ENCODE measurements at regions not wholly inside any gene's neighbourhood (a gene's known extent, or its start where the extent isn't known, plus 50 kb on each side); places are given as distances from the start of the nearest gene placed in this dataset.

DNA sequence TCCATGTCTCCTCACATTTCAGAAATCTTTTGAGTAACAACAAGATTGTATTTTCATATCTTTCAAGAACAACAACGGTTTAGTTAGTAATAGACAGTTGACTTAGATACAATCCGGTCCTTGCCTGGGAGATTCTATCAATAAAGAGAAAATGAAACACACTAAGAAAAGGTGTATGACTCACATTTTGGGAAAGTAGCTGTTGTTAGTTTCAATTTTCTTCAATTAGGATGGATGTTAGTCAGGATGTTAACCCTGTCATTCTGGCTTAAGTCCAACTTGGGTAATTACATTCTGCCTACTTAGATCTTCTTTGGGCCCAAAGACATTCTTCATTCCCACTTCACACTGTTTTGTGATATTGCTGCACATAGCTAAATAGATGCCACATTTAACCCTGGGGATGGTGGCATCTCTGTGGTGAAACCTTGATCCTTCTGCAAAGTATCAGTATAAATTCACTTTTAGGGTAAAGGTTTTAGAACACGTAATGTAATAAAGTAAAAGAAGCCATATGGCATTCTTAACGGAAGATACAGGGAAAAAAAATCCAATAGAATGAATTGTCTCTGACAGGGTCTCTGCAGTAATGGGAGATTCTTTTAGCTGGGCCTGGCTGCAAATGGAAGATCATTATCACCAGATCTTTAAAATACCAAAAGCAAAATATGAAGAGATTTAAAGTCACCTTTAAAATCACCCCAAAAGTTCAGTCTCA, 365.5 kb downstream of the FIGN start:
- in situ Hi-C loops (cut with MboI; ENCODE audit: low sequenced_read_pairs) = no loop called here

- in situ Hi-C loops (cut with MboI; ENCODE audit: low sequenced_read_pairs) = no loop called here
Observed at GRCh38 chr2:163369111-163369510, 366.7 kb downstream of the FIGN start.

DNA sequence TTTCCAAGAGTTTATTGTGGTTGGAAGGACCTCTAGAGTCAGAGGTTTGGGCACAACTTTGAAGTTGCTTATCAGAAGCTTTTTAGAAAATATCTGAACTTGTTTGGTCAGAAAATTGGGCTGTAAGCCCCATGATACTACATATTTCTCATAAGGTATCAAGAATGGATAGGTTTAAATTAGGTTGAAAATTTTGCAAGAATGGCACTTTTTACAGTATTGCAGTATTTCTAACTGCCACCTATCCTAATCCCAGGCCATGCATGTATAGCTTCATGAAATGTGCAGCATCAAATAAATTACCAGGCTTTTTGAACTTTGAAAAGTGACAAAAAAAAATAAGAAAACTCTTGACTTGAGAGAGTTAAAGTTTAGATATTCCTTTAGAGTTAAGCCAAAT, 367.2 kb downstream of the FIGN start:
- in situ Hi-C loops (cut with MboI; ENCODE audit: low sequenced_read_pairs) = no loop called here

GRCh38 chr2:163367825-163368582, 367.8 kb downstream of the FIGN start:
- in situ Hi-C loops (cut with MboI; ENCODE audit: low sequenced_read_pairs) = no loop called here

- in situ Hi-C loops (cut with MboI; ENCODE audit: low sequenced_read_pairs) = no loop called here
Observed at GRCh38 chr2:163364736-163365135, 371.1 kb downstream of the FIGN start.

GRCh38 chr2:163353551-163353950, 382.3 kb downstream of the FIGN start:
- in situ Hi-C loops (cut with MboI; ENCODE audit: low sequenced_read_pairs) = no loop called here

GRCh38 chr2:163351966-163352365, 383.8 kb downstream of the FIGN start:
- in situ Hi-C loops (cut with MboI; ENCODE audit: low sequenced_read_pairs) = no loop called here

- in situ Hi-C loops (cut with MboI; ENCODE audit: low sequenced_read_pairs) = no loop called here
Observed at GRCh38 chr2:163351143-163351542, 384.7 kb downstream of the FIGN start.

- in situ Hi-C loops (cut with MboI; ENCODE audit: low sequenced_read_pairs) = loop anchor here (25.0 kb wide), 1 partner anchor 713 kb away; no protein-coding TSS in a partner anchor
Observed at GRCh38 chr2:163348857-163349380, 386.9 kb downstream of the FIGN start.

GRCh38 chr2:163347982-163348856, 387.6 kb downstream of the FIGN start:
- in situ Hi-C loops (cut with MboI; ENCODE audit: low sequenced_read_pairs) = loop anchor here (25.0 kb wide), 1 partner anchor 714 kb away; no protein-coding TSS in a partner anchor

DNA sequence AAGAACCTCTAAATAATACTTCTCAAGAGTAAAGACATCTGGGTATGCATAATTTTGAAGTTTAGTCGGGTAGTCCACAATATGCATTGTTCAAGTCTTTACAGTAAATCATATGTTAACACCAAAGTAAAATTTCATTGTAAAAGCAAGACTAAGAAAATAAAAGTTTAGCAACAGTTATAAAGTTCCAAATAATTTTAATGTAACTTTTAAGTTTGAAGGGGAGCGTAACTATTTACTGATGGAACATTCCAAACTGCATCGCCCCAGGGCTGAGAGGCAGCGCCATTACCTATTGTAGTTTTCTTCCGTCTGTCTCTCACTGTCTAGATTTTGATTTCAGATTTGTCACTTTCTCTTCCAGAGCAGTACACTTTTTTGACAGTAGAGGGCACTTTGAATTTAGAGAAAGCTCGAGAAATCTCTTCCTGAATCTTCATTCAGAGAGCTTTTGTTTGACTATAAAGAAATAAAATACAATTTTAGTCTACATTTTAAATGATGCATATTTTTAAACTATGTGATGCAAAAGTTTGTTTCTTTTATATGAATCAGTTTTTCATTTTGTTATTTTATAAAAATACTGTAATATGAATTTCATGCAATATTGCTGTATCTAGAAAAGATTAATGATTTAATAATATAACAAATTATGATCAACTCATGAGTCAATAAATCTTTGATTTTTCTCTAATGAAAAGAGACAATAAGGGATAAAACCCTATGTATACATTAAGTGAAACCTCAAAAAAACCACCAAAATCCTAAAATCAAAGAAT, 389.8 kb downstream of the FIGN start:
- in situ Hi-C loops (cut with MboI; ENCODE audit: low sequenced_read_pairs) = loop anchor here (25.0 kb wide), 1 partner anchor 716 kb away; no protein-coding TSS in a partner anchor

GRCh38 chr2:163343316-163343715, 392.5 kb downstream of the FIGN start:
- in situ Hi-C loops (cut with MboI; ENCODE audit: low sequenced_read_pairs) = loop anchor here (25.0 kb wide), 1 partner anchor 719 kb away; no protein-coding TSS in a partner anchor

DNA sequence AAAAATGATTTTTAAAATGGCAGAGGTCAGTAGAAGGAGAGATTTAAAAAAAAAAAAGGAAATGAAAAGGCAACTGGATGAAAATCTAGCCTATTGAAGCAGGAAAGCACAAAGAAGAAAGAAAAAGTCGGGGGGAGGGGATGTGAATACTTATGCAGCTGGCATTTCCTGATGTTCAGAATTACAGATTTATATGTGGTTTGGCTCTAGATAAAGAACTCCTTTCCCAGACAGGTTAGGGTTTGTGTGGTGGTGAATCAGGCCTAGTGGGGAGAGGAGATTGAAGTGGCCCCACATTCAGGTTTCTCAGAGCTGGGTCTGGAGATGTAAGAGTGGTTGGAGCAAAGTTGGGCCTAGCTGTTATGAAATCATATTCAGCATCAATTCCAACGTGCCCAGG, 394.4 kb downstream of the FIGN start:
- in situ Hi-C loops (cut with MboI; ENCODE audit: low sequenced_read_pairs) = loop anchor here (25.0 kb wide), 1 partner anchor 721 kb away; no protein-coding TSS in a partner anchor

DNA sequence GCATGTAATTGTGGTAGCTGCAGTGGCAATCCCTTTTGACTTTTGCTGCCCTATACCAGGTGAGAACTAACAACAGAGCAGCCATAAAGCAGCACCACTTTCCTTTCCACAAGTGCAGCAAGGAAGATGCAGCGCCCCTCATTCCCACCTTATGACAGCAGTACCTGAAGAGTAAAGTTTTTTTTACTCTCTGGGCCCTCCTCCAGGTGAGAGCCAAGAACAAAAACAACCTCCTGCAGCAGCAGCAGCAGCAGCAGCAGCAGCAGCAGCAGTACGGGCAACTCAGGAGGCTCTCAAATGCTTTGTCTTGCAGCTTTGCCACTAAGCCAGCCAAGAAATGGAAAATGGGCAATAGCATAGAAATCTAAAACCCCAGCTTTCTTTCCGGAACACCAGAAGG, 397.5 kb downstream of the FIGN start:
- in situ Hi-C loops (cut with MboI; ENCODE audit: low sequenced_read_pairs) = loop anchor here (25.0 kb wide), 1 partner anchor 724 kb away; no protein-coding TSS in a partner anchor

DNA sequence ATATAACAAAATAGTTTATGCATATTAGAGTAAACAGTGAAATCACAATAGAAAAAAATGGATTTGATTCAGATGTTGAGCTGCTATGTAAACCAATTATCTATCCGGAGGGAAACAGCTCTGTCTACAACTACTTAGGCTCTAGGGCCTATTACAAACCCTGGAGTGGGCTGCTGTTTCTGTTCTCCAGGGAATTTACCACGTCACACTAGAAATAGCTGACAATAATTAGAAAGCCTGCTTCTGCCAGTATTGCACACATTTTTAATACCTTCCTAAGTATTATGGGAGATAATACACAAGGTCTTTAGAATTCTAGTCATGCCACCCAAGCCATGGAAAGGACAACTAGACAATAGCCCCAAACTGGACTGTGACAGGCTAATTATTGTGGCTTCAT, 411.1 kb downstream of the FIGN start:
- in situ Hi-C loops (cut with MboI; ENCODE audit: low sequenced_read_pairs) = loop anchor here (25.0 kb wide), 1 partner anchor 738 kb away; no protein-coding TSS in a partner anchor

DNA sequence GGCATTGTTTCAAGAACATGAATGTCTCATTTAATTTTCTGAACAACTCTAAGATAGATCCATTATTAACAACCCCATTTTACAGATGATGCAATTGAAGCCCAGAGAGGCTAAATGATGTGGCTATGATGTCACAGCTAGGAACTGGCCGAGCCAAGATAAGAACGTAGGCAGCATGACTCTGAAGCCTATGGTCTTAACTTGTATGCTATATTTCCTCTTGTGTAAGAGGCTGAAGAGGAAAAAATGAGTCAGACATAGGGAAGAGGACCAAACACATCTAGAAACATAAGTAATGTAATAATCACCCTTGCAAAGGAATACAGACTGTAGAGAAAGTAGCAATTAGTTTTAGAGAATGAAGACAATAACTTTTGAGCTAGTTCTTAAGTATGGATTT, 416.8 kb downstream of the FIGN start:
- in situ Hi-C loops (cut with MboI; ENCODE audit: low sequenced_read_pairs) = no loop called here

DNA sequence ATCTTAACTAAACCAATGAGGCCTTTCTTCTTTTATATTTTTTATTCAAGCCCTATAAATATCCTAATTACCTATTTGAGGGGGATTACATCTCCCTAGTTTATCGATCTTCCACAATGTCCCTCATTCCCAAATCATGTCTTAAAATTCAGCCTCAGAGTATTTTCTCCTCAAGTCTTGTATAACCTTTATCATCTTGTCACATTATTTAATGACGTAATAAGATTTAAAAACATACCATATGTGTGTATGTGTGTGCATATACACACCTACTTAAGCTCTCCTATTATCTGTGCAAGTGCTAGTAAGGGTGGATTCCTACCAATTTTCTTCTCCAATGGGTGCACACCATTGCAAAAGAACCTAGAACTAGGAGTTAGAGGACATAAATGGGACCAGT, 421.1 kb downstream of the FIGN start:
- in situ Hi-C loops (cut with MboI; ENCODE audit: low sequenced_read_pairs) = no loop called here

GRCh38 chr2:163312713-163313112, 423.1 kb downstream of the FIGN start:
- in situ Hi-C loops (cut with MboI; ENCODE audit: low sequenced_read_pairs) = no loop called here

- in situ Hi-C loops (cut with MboI; ENCODE audit: low sequenced_read_pairs) = no loop called here
Observed at GRCh38 chr2:163306647-163307046, 429.2 kb downstream of the FIGN start.

DNA sequence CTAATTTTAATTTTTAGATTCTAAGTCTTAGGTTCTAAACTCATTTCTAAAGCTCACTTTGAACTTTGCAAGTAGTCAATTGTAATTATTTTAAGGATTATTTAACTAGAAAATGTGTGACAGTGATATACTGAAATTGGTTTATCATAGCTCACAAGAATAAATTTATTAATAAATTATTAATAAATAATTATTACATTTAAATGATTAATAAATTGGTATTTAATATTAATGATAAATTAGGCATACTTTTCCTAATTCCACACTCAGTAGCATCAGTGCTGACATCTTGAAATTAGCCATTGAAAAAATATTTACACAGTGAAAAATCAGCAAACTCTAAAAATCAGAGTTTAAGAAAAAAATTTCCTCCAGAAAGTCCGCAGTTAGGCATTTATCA, 433.7 kb downstream of the FIGN start:
- in situ Hi-C loops (cut with MboI; ENCODE audit: low sequenced_read_pairs) = no loop called here
